ENCODE measurements at regions not wholly inside any gene's neighbourhood (a gene's known extent, or its start where the extent isn't known, plus 50 kb on each side); places are given as distances from the start of the nearest gene placed in this dataset.

DNA sequence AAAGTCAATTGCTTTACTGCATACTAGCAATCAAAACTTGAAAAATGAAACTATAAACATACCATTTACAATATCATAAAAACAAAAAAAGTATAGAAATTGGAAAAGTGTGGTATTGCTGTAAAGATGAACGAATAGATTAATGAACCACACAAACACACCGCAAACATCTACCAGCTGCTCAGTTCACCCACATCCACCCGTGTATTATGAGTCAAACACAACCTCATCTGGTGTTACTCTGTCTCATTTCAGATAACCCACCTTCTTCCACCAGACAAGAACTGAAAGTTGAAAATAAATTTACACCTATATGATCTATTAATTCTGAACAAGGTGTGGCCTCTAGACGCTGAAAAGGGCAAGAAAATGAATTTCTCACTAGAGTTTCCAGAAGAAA lies 53.3 kb downstream of the BLID start:
- intact Hi-C loops (cut with DNase I): no loop called here
- peak in 1 of 42 donors; percentile 43 for DNase-seq

DNA sequence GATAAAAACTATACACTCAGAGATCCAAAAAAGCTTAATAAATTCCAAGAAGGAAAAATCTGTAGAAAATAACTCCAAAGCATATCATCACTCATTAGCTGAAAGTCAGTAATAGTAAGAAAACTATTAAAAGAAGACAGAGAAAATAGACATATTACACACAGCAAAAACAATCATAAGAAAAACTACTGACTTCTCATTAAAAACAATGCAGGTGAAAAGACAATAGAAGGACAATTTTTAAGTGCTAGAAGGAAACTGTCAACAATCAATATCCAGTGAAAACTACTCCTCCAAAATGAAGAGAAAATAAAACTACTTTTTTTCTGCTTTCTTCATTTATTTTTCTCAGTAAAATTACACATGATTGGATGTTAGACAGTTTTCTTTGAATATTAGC lies 56.5 kb downstream of the BLID start:
- no peak for DNase-seq
- intact Hi-C loops (cut with DNase I): no loop called here

DNA sequence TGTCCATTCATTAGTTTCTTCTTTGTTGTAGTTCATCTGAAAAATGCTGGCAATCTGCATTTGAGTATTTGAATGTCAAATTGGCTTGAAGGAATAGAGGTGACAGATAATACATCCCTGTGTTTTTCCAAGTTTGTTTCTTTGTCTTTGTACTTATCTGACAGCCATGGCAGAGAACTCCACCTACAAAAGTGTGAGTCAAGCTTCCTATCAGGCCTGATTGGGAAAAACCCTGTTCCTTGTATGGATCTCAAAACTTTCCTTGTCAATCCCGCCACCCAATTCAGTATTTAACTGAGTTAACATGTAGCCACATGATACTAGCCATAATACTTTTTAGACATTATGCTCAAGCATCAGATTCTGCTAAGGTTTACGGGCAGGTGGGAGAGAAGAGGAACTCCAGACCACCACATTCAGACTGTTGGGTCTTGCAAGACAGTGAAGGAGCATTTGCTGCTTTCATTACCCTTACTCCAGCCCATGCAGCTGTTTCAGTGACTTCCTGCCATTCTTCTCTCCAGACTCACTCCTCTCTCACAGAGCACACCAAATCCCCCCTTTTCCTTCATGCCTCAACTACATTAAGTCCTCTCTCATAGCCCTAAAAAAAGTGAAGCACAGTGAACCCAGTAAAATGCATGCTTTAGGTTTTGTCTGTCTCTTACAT lies 65.9 kb downstream of the BLID start:
- intact Hi-C loops (cut with DNase I): no loop called here
- DNase-seq: peak in 5 of 42 donors; percentile 17 to 49 (median 31)

DNA sequence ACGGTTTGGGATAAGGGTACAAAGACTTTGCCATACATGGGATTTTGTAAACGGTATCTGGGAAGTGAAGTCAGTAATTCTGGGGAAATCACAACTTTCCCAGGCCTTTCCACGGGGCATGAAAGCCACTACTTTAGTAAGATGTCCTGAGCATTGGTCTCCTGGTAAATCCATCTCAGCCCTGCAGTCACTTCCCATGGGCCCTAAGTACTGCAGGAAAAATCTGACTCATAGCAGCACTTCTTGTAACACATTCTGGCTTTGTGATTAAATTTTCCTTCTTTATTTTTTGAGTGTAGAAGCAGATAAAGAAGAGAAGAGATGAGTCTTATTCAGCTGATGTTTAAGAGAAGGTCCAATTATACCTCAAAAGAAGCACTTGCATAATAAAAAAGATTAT lies 67.6 kb downstream of the BLID start:
- intact Hi-C loops (cut with DNase I): no loop called here
- no peak for DNase-seq

DNA sequence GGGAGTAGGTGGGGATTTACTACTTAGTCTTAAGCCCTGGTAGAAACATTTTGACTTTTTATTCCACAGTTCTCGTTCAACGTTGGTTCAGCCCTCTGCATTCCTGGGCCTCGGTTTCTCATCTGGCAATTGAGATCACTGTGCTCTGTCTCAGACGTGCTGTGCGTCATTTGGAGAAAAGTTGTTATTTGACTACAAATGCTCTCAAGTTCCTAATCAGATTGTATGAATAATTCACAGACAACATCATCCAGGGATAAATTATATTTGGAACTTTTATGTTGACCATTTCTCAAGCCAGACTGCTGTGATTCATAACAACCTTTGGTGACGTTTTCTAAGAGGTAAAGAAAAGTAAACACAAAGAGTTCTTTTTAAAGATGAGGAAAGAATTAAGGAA lies 69.2 kb downstream of the BLID start:
- DNase-seq: no peak
- intact Hi-C loops (cut with DNase I): no loop called here

DNA sequence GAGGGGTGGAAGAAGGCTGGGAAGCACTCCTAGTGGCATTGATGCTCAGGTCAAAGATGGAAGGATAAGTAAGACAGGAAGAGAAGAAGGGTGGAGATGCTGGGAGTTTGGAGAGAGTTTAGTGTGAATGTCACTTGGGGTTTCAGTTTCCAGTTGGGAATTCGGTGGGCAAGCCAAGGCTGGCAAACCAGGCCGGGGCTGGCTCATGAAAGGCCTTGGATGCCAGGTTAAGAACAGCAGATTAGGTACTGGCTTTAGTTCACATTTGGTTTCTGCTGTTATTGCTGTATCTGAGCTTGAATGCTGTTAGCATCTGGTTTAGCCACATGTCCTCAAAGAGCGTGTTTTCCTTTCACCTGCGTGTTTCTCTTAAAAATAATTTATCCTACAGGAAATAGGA lies 69.6 kb downstream of the BLID start:
- intact Hi-C loops (cut with DNase I): no loop called here
- no peak for DNase-seq

DNA sequence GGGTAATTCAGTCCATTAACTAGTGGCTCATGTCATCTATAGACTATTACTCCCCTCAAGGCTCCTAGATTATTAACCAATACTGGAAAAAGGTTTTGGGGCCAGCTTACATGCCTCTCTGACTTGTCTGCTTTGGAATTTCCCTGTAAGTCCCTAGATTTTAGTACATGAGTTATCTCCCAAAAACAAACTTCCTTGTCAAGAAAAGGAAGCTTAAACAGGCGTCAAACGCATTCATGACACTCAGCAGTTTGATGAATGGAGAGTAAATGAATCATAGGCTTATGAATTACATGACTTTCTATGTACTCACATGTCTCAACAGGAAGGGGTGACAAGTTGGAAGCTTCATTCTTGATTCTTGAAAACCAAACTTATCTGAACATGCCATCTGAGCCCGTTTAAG lies 70.8 kb downstream of the BLID start:
- no peak for DNase-seq
- intact Hi-C loops (cut with DNase I): no loop called here

DNA sequence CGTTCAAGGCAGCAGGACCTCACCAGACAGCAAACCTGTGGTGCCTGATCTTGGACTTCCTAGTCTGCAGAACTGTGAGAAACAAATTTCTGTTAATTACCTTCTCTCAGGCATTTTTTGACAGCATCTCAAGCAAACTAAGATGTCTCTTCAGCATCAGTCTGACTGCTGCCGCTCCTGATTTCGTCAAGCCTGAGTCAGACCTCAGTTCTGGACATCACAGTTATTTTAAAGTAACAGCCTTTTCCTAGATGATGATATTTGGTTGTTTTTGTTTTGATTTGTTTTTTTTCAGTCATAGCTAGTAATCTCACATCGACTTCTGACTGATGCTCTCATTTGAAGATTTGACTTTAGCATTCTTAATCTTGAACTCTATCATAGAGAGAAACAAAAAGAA lies 71.9 kb downstream of the BLID start:
- no peak for DNase-seq
- intact Hi-C loops (cut with DNase I): no loop called here

DNA sequence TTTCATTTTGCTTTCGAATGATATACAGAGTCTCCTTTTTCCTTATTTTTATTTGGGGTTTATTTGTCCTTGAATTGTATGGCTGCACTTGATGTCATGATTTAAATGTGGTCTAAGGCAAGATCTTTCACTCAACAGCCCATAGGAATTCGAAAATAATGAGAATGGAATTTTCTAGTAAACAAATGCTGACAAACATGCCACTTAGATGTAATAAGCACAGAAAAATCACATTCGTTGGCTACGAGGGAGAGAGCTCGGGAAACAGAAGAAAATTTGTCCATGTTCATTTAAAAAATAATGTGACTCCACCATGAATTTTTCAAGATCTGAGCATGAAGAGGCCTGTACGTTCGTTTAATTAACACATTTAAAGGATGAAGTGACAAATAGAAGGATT lies 73.0 kb downstream of the BLID start:
- DNase-seq: no peak
- intact Hi-C loops (cut with DNase I): no loop called here

DNA sequence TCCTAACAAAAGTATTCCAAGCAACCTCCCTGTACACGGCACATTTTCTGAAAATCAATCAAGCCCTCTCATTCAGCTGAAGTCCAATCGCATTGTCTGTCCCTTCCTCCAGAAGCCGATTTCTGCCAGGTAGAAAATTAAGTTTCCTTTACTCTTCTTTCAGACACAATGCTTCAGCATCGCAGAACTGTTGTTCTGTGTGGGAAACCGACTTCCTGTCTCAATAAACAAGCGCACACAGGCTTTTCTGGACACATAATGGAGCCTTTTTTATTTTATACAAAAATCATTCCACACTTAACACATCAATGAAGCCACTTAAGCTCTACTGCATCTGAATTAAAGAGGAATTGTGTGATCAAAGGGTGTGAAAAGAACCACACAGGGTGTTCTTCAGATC lies 75.6 kb downstream of the BLID start:
- DNase-seq: no peak
- intact Hi-C loops (cut with DNase I): no loop called here

DNA sequence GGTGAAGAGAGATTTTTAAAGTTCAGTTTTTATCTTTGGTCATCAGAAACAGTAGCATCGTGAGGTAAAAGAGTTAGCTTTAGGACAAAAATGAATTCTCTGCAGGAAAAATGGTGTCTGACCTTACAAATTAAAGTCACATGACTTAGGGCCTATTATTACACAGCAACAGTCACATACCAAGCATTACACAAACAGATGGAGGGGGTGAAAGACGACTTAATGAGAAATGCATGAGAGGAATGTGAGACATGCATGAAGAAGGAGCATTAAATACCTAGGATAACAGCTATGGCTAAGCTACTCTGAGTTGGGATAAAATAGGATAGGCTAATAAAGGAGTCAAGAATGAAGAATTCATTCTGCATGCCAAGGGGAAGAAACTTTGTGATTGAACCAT lies 77.5 kb downstream of the BLID start:
- intact Hi-C loops (cut with DNase I): no loop called here
- no peak for DNase-seq

DNA sequence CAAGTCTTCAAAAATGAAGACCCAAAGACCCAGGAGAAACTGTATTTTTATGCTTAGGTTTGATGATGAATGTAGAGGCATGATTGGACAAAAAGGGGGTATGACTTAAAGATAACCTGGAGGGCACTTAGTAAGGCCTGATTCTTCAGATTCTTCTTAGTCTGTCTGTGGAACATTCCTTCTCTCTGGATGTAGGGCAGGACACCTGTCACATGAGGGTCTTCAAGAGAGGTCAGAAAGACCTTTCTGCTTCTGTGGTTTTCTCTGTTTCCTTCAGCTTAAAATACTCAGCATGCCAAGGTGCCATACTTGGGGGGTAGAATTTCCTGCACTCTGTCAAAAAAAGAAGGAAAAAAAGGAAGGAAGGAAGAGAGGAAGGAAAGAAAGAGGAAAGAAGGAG lies 78.1 kb downstream of the BLID start:
- intact Hi-C loops (cut with DNase I): no loop called here
- DNase-seq: no peak

DNA sequence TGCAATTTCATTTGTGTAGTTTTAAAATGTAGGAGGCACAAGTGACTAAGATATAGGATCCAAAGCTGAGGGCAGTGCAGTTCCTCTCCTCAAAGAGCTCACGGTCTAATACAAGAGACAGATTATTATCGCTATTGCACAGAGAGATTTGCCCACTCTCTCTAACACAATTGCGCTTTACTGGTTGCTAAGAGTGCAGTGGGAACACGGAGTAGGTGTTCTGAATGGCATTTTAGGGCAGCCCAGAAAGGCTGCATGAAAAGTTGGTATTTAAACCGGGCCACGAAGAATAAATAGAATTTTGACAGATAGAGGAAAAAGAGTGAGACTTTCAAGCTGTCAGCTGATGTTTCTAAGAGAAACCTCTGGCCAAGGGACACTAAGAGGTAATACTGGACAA lies 79.5 kb downstream of the BLID start:
- peak in 9 of 42 donors; percentile 6 to 63 (median 26) for DNase-seq
- intact Hi-C loops (cut with DNase I): no loop called here

DNA sequence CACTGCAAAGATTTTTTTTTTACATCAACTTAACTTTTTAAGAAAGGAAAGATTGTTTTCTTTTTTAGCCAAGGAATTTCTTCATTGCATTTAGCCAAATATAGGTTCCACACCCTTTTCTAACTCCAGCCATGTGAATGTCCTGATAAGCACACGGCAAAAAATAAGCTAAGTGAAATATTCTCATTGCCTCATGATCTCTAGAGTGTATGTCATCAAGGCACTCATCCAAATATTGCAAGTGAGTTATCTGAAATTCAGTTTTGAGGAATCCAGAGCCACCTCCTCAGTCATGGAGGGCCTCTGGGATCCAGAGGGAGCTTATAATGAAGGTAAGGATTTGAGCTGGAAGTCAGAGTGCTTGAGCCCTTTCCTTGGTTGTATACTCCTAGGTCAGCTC lies 80.0 kb downstream of the BLID start:
- intact Hi-C loops (cut with DNase I): no loop called here
- no peak for DNase-seq

DNA sequence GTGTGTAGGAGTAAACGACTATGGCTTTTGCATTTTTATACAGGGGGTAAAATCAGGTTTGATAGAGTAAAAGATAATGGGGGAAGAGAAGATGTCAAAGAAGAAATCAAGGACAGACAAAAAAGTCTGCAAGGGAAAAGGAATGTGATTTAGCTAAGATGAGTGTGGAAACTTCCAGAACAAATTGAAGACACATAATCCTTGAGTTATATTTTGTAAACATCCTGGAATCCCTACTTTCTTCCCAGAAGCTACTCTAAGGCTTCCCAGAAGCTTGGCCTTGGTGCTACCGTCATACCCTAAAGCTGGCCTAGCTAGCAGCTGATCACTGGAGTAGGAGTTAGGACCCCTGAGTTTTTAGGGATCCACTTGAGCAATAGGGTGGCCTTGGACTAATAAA lies 82.4 kb downstream of the BLID start:
- intact Hi-C loops (cut with DNase I): no loop called here
- DNase-seq: no peak

DNA sequence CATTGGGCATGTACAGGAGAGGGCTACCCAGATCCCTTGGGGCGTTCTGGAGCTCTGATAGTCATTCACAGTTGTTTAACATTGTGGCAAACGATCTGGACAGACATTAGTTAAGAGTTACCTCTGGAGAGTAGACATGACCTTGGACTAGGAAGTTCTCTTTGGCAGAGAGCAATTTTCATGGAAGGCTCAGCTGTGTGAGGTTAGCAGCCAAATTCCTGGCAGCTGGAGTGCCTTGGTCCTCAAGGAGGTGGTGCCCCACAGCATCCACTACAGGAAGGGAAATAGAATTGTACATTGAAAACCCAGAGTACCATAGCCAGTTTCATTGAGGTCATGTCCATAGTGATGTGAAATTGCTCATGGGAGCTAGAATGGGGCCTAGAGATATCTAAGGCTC lies 82.8 kb downstream of the BLID start:
- intact Hi-C loops (cut with DNase I): no loop called here
- DNase-seq: no peak

DNA sequence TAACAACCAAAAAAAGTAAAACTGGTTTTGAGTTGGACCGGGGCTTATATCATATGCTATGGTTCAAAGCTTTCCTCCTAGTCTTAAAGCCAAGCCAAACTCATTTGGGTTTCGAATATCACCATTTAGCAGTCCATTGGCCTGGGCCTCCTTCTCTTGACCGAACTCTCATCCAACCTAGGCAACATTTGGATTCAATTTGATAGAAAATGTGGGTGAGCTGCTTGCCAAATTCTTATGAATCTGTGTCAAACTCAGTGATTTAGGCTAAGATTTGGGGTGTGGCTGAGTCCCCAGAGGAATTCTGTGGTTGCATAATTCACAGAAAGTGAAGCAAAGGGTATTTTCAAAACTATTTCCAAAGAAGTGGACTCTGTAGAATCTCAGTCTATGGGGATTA lies 83.7 kb downstream of the BLID start:
- intact Hi-C loops (cut with DNase I): no loop called here
- no peak for DNase-seq

DNA sequence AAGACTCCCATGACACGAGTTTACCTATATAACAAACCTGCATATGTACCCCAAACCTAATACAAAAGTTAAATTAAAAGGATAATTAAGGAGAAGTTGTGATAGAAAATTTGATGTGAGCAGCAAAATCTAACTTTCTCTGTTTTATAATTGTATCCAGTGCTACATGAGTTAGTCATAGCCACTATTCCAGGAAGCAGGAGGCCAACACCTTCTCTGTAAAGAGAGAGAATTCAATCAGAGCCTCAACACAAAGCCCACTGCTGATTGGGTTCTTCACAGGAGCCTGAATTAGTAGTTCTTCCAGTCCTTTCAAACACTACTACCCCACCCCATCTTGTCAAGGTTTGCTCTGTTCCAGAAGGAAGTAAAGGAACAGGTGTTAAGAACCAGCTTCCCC lies 84.2 kb downstream of the BLID start:
- intact Hi-C loops (cut with DNase I): no loop called here
- no peak for DNase-seq

DNA sequence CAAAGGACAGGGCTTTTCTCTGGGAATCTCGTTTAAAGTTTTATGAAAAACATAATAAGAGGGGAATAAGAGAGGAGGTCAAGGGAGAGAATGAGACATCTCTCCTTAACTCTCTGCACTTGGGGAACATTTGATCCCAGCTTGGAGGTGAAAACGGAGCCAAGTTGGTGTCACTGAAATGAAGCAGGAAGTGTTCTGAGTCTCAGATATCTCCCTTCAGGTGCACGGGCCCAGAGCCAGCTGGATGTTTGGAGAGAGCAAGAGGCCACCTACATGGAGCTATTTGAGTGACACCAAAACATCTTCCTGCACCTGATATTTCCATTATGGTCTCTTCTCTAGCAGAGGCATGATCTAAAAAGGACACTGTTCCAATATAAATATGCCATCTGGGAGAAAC lies 85.7 kb downstream of the BLID start:
- intact Hi-C loops (cut with DNase I): no loop called here
- no peak for DNase-seq

DNA sequence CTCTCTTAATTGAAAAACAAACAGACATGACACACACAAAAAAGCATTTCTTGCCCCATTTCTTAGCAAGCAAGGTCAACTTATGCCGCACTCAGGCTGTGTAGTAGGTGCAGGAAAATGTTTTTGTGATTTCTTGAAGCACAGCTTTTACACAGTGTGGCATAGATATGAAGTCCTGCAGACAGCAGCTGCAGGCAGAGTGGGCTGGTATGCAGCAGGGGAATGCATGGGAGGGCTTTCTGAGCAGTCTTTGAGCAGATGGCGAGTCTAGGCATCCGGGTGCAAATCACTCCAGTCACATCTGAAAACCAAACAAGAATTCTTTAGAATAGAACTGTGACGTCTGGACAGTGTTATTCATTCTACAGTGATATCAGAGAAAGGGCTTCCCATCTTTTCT lies 87.5 kb downstream of the BLID start:
- no peak for DNase-seq
- intact Hi-C loops (cut with DNase I): loop anchor here (10.0 kb wide), 1 partner anchor 374 kb away; no protein-coding TSS in a partner anchor

DNA sequence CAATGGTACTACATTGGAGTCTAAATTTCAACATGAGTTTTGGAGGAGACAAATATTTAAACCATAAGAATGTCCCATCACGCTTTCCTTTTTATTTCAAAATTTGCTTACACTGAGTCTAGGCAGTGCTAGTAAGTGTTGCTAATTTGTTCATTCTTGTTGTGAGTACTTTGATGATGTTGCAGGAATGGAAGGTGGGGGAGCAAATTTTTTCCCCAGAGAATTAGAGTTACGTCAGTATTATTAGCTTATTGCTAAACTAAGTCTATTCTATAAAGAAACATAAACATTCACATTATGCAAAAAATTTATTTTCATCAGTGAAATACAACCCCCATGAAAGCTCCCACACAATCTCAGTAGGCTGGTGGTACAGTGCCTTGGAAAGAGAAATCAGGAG lies 88.0 kb downstream of the BLID start:
- intact Hi-C loops (cut with DNase I): loop anchor here (10.0 kb wide), 1 partner anchor 373 kb away; no protein-coding TSS in a partner anchor
- no peak for DNase-seq

DNA sequence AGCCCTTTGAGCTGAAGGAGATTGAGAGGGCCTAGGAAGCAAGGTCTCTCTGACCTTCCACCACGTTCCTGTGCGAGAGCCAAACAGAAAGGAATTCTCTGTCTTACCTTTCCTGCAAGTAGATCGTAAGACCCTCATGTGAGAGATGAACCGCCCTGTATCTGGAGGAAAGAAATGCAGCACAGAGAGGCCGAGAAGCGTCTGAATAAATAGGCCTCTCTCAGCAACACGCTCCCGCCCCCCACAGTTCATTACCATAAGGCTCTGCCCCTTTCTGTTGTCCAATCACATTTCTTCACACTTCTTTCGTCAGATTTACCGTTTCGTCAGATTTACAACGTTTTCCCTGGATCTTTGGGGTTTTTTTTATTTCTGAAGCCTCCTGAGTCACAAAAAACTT lies 90.3 kb downstream of the BLID start:
- no peak for DNase-seq
- intact Hi-C loops (cut with DNase I): loop anchor here (10.0 kb wide), 1 partner anchor 371 kb away; no protein-coding TSS in a partner anchor
